ENCODE measurements at regions not wholly inside any gene's neighbourhood (a gene's known extent, or its start where the extent isn't known, plus 50 kb on each side); places are given as distances from the start of the nearest gene placed in this dataset.

DNA sequence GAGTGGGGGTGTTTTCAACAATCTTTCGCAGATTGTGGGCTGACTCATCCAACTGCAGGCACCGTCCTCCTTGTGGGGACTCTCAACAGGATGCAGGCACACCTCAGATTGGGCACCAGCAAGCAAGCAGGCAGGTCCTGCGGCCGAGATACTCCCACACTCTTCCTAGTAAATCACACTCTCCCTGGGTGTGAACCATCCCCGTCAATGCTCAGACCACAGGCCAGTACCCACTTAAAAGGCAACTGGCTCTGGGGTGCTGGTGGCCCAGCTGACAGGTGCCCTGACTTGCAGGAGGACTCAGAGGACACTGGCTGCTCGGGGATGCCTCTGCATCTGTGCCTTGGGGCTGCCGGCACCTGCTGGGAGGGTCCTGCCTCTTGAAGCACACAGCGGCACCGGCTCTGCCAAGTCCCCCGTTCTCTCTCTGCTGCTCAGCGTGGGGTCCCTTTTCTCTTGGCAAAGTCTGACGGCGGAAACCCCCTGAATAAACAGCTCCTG is 282.5 kb downstream of the CTTN start:
- no peaks in the 10 kb centered on the region for H3K79me2 ChIP-seq (ENCODE audit: control insufficient read depth, insufficient read depth, low read length)
- 0 out of 4 replicates have a peak overlapping the region, but pooled peaks of 1 of the 2 experiments have one; percentile 26 for H3K9ac ChIP-seq (ENCODE audit: insufficient read depth in 1 of 2, low read depth in 2 of 2, low read length in 2 of 2)
- H3K9me1 ChIP-seq (ENCODE audit: control insufficient read depth, insufficient read depth, low read length): peaks cover 2% of the 10 kb centered on the region
- H3K4me3 ChIP-seq: no peak overlapping the region
- peaks cover 13 to 57% of the 10 kb centered on the region in 2 experiments; a peak in 3 of 5 replicates for H3K27me3 ChIP-seq (ENCODE audit: control insufficient read depth in 2 of 2, insufficient read depth in 2 of 2, low read length in 2 of 2)
- WGBS (ENCODE audit: insufficient coverage, low coverage, missing lambda C conversion rate): 0% methylated on average over 13 of the region's 13 CpGs
- ATAC-seq (no peak), FAIRE-seq (no peak), DNase-seq (ENCODE audit: extremely low read depth in 1 of 4, low spot score in 3 of 4) (no peak)
- H3K4me1 ChIP-seq (replicated peaks in 1 of 2; ENCODE audit: control insufficient read depth in 2 of 2, insufficient read depth in 2 of 2, low read length in 2 of 2): no peaks in the 10 kb centered on the region
- H3K27ac ChIP-seq (ENCODE audit: extremely low read depth, low read depth, low read length): no peak overlapping the region
- in situ Hi-C loops (cut with MboI) (no loop called here), intact Hi-C loops (cut with micrococcal nuclease) (no loop called here)
- H3K9me3 ChIP-seq (replicated peaks; ENCODE audit: control insufficient read depth, insufficient read depth, low read depth, low read length): no peaks in the 10 kb centered on the region
- ChIA-PET CTCF (ENCODE audit: low intra/inter-chr PET ratio) (no interaction called here), POLR2A (no interaction called here)
- BruUV-seq (replicated peaks): no TSS peak
- no peak overlapping the region for H3K4me2 ChIP-seq (ENCODE audit: insufficient read depth, low read length)
- TF ChIP-seq POLR2AphosphoS5 (IDR thresholded peaks at IDR 0.05; ENCODE audit: control insufficient read depth, insufficient read depth, low read depth, low read length) (no peak), HNRNPL (IDR thresholded peaks at IDR 0.05; ENCODE audit: low read depth, low read length) (no peak), ZKSCAN8 (CRISPR knock-in tag; IDR thresholded peaks at IDR 0.05) (no peak), MTA1 (IDR thresholded peaks at IDR 0.05; ENCODE audit: borderline replicate concordance) (no peak), MAFF (IDR thresholded peaks at IDR 0.05; ENCODE audit: low read length) (no peak), DMBX1 (CRISPR knock-in tag; IDR thresholded peaks at IDR 0.05; ENCODE audit: borderline replicate concordance) (no peak), HDAC6 (IDR thresholded peaks at IDR 0.05; ENCODE audit: low read depth, low read length) (no peak), ZNF584 (CRISPR knock-in tag; IDR thresholded peaks at IDR 0.05; ENCODE audit: low read depth) (no peak), L3MBTL2 (IDR thresholded peaks at IDR 0.05) (no peak), NELFE (IDR thresholded peaks at IDR 0.05; ENCODE audit: insufficient read depth, insufficient read length) (no peak)
- TF ChIP-seq, protein P1, sequence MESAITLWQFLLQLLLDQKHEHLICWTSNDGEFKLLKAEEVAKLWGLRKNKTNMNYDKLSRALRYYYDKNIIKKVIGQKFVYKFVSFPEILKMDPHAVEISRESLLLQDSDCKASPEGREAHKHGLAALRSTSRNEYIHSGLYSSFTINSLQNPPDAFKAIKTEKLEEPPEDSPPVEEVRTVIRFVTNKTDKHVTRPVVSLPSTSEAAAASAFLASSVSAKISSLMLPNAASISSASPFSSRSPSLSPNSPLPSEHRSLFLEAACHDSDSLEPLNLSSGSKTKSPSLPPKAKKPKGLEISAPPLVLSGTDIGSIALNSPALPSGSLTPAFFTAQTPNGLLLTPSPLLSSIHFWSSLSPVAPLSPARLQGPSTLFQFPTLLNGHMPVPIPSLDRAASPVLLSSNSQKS (CRISPR knock-in tag; IDR thresholded peaks at IDR 0.05): no peak
- TF ChIP-seq, protein P2, sequence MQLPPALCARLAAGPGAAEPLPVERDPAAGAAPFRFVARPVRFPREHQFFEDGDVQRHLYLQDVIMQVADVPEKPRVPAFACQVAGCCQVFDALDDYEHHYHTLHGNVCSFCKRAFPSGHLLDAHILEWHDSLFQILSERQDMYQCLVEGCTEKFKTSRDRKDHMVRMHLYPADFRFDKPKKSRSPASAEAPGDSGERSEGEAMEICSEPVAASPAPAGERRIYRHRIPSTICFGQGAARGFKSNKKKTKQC (CRISPR knock-in tag; IDR thresholded peaks at IDR 0.05): no peak
- TF ChIP-seq, protein P3, sequence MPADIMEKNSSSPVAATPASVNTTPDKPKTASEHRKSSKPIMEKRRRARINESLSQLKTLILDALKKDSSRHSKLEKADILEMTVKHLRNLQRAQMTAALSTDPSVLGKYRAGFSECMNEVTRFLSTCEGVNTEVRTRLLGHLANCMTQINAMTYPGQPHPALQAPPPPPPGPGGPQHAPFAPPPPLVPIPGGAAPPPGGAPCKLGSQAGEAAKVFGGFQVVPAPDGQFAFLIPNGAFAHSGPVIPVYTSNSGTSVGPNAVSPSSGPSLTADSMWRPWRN (IDR thresholded peaks at IDR 0.05; ENCODE audit: low read depth): no peak
- H3K36me3 ChIP-seq (ENCODE audit: control insufficient read depth, insufficient read depth, low read length): no peaks in the 10 kb centered on the region
- H2AFZ ChIP-seq (ENCODE audit: low read depth, low read length): no peak overlapping the region
- H4K20me1 ChIP-seq (replicated peaks; ENCODE audit: control insufficient read depth, insufficient read depth, low read length): 0 out of 2 replicates have a peak, but pooled peaks cover 4% of the 10 kb centered on the region

All from K562 (cell line).